Activated naive CD8-positive, alpha-beta T cell treated with anti-CD3 and anti-CD28 coated beads, Interleukin-2, amount 10 ng/mL, durations not matched to agents 7 days and 5 days (primary cell): ENCODE measurements at regions not wholly inside any gene's neighbourhood (a gene's known extent, or its start where the extent isn't known, plus 50 kb on each side); places are given as distances from the start of the nearest gene placed in this dataset.

Experiments
- ATAC-seq: fragments of 150-1000 bp; cut with Tn5 transposase; one replicate; pipeline ENCODE4 v1.10.0; 2021; ENCODE audit warnings: low read depth, moderate library complexity
- POLR2A ChIA-PET: fragments of 350-600 bp; sonication (Branson Sonifier 250); formaldehyde crosslinking; loops from one replicate; lab custom pipeline; 2021; ENCODE audit warnings: antibody characterized with exemption; lab: Charles Lee
- DNase-seq: peaks from one replicate; pipeline ENCODE4 v3.0.0; 2021
- H3K27ac Mint-ChIP-seq: one replicate; pipeline ENCODE4 v1.8.0; 2022; ENCODE audit warnings: mild to moderate bottlenecking, mixed read lengths
- H3K27me3 Mint-ChIP-seq: one replicate; pipeline ENCODE4 v1.8.0; 2022; ENCODE audit warnings: mild to moderate bottlenecking, moderate library complexity, mixed read lengths
- H3K36me3 Mint-ChIP-seq: one replicate; pipeline ENCODE4 v1.8.0; 2021; ENCODE audit warnings: mild to moderate bottlenecking, mixed read lengths
- H3K4me1 Mint-ChIP-seq: one replicate; pipeline ENCODE4 v1.8.0; 2021; ENCODE audit warnings: mixed read lengths
- H3K4me3 Mint-ChIP-seq: one replicate; pipeline ENCODE4 v1.8.0; 2022; ENCODE audit warnings: mild to moderate bottlenecking, moderate library complexity, mixed read lengths
- H3K9me3 Mint-ChIP-seq: one replicate; pipeline ENCODE4 v1.8.0; 2021; ENCODE audit warnings: mixed read lengths

DNA sequence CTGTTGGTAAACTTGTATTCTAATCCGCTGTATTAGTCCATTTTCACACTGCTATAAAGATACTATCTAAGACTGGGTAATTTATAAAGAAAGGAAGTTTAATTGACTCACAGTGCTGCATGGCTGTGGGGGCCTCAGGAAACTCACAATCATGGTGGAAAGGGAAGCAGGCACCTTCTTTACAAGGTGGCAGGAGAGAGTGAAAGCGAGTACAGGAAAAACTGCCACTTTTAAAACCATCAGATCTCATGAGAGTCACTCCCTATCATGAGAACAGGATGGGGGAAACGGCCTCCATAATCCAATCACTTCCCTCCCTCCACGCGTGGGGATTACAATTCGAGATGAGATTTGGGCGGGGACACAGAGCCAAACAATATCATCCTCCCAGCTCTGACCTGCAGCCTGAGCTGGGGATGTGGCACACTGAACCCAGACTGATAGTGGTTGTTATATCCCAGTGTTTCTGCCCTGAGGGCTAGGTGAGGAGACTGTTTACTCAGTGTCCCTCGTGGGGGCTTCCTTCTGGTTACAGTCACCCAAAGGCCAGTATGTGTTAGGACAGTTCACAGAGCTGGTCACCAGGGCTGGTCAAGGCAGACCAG lies 488.3 kb downstream of the KDM4C start:
- POLR2A ChIA-PET = no interaction called here
- ATAC-seq = no peak

DNA sequence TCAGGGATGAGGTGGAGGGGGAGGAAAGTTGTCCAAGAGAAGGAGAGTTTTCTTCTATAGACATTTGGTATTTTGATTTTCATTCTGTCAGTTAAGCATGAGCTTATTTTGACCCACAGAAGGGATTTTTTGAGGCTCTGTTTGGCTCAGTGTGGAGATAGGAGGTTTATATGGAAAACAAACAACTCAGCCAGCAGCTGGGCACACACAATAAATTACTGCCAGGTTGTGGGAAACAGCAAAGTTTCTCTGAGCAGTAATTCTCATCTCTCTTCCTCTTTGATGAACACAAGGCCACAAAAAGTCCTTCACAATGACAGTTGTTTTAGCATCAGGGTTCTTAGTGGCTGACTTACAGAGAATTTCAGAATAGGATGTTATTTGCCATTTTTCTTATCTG lies 486.1 kb downstream of the KDM4C start:
- H3K36me3 Mint-ChIP-seq = no peaks in the 10 kb centered on the region
- ATAC-seq (no peak), DNase-seq (no peak)
- peaks cover 8% of the 10 kb centered on the region for H3K27me3 Mint-ChIP-seq
- peaks cover 5% of the 10 kb centered on the region for H3K9me3 Mint-ChIP-seq
- H3K4me1 Mint-ChIP-seq = peaks cover 2% of the 10 kb centered on the region
- POLR2A ChIA-PET = no interaction called here
- H3K27ac Mint-ChIP-seq = no peak overlapping the region
- H3K4me3 Mint-ChIP-seq = no peak overlapping the region

More for the DNA sequence above, 488.3 kb downstream of the KDM4C start:
- H3K27me3 Mint-ChIP-seq = peaks cover 5% of the 10 kb centered on the region
- DNase-seq = no peak
- H3K9me3 Mint-ChIP-seq = no peaks in the 10 kb centered on the region
- peaks cover 2% of the 10 kb centered on the region for H3K4me1 Mint-ChIP-seq
- H3K27ac Mint-ChIP-seq = no peak overlapping the region
- no peaks in the 10 kb centered on the region for H3K36me3 Mint-ChIP-seq
- no peak overlapping the region for H3K4me3 Mint-ChIP-seq

DNA sequence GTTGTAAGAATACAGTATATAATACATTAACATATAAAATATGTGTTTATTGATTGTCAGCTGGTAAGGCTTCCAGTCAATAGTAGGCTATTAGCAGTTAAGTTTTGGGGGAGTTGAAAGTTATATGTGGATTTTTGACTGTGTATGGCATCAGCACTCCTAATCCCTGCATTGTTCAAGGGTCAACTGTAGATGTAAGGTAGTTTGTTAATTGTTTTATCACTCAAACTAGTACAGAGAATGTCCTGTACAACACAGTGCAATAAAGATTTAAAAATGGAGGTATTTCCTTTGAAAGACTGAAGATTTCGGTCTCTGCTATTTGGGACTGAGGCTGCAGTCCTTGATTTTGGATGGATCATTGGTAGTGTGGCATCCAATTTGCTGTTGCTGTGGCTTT lies 484.4 kb downstream of the KDM4C start:
- Mint-ChIP-seq H3K4me3 (no peak overlapping the region), H3K9me3 (peaks cover 5% of the 10 kb centered on the region), H3K36me3 (no peaks in the 10 kb centered on the region), H3K27ac (no peak overlapping the region), H3K4me1 (peaks cover 6% of the 10 kb centered on the region), H3K27me3 (peaks cover 8% of the 10 kb centered on the region)
- DNase-seq (no peak), ATAC-seq (no peak)
- POLR2A ChIA-PET = no interaction called here

DNA sequence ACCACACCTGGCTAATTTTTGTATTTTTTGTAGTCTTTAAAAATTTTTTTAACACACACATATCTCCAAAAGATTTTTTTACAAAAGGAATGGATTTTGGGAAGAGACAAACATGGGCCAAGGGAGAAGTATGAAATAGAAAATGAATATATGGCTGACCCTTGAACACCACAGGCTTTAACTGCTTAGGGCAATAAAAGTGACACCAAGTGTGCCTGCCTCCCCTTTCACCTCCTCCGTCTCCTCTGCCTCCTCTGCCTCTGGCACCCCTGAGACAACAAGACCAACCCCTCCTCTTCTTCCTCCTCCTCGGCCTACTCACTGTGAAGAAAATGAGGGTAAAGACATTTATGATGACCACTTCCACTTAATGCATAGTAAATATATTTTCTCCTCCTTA lies 483.9 kb downstream of the KDM4C start:
- Mint-ChIP-seq H3K27ac (no peak overlapping the region), H3K4me1 (peaks cover 6% of the 10 kb centered on the region), H3K4me3 (no peak overlapping the region), H3K9me3 (peaks cover 5% of the 10 kb centered on the region), H3K27me3 (peaks cover 8% of the 10 kb centered on the region), H3K36me3 (no peaks in the 10 kb centered on the region)
- no peak for DNase-seq
- POLR2A ChIA-PET = no interaction called here
- ATAC-seq = no peak

DNA sequence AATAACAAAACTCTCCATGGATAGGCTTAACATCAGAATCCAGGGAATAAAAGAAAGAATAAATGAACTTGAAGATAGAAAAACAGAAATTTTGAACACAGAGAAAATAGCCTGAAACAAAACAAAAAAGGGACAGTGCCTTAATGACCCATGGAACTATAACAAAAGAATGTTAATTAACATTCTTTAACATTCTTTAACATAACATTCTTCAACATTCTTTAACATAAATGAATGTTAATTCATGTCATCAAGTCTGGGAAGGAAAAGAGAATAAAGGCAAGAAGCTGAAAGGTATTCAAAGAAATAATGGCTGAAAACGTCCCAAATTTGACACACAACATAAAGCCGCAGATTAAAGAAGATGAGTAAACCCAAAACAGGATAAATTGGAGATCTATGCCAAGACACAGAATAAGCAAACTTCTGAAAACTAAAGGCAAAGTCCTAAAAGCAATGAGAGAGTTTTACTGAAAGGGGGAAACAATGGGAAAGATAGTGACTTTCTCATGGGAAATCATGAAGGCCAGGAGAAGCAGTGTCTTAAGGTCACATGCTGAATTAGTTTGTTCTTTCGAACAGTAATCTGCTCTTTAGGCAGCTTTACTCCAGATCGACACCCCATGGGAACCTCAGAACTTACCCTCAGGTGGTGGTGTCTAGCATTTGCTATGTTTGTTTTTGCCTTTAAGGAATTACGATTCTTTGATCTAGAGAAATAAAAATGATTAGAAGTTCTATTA lies 483.0 kb downstream of the KDM4C start:
- POLR2A ChIA-PET = no interaction called here
- ATAC-seq (no peak), DNase-seq (no peak)
- no peak overlapping the region for H3K4me3 Mint-ChIP-seq
- peaks cover 6% of the 10 kb centered on the region for H3K27me3 Mint-ChIP-seq
- no peak overlapping the region for H3K27ac Mint-ChIP-seq
- no peaks in the 10 kb centered on the region for H3K36me3 Mint-ChIP-seq
- peaks cover 4% of the 10 kb centered on the region for H3K4me1 Mint-ChIP-seq
- H3K9me3 Mint-ChIP-seq = peaks cover 5% of the 10 kb centered on the region

DNA sequence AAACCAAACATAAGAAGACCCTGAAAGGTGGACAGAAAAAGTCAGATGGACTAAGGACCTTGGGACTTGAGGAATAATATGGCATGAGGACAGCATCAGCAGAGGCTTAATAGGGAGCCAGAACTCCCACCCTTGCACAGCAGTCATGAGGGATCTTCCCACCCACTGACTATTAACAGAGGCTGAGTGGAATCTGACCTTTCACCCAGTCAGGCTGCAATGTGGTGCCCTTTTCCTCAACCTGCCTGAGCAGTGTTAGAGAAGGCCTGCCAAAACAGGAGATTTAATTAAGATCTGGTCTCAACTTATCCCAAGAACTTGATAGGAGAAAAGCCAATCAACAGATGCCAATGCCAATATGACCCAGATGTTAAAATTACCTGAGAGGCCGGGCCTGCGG lies 481.9 kb downstream of the KDM4C start:
- POLR2A ChIA-PET = no interaction called here
- ATAC-seq (no peak), DNase-seq (no peak)
- Mint-ChIP-seq H3K4me3 (no peak overlapping the region), H3K27me3 (peaks cover 6% of the 10 kb centered on the region), H3K4me1 (peaks cover 4% of the 10 kb centered on the region), H3K27ac (no peak overlapping the region), H3K9me3 (peaks cover 5% of the 10 kb centered on the region), H3K36me3 (no peaks in the 10 kb centered on the region)

DNA sequence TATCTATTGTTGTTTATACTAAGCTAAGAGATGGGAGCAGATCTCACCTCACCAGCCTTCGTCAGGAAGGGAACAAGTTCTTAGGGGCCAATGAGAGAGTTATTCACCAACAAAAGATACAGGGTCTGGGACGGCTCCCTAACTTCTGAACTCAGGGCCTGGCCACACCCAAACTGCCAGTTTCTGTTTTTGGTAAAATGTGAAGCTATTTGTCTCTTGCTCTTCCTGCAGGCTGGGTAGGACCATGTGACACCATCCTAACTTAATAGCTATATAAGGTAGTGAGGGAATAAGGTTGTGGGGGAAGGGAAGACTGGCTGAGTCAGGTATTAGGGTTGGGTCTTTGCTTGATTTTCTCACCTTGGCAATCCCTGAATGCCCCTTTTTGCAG lies 480.5 kb downstream of the KDM4C start:
- no peaks in the 10 kb centered on the region for H3K36me3 Mint-ChIP-seq
- no peak overlapping the region for H3K27ac Mint-ChIP-seq
- H3K9me3 Mint-ChIP-seq = peaks cover 5% of the 10 kb centered on the region
- ATAC-seq = no peak
- no peak for DNase-seq
- no peak overlapping the region for H3K4me3 Mint-ChIP-seq
- H3K4me1 Mint-ChIP-seq = peaks cover 4% of the 10 kb centered on the region
- POLR2A ChIA-PET = no interaction called here
- H3K27me3 Mint-ChIP-seq = peaks cover 6% of the 10 kb centered on the region

DNA sequence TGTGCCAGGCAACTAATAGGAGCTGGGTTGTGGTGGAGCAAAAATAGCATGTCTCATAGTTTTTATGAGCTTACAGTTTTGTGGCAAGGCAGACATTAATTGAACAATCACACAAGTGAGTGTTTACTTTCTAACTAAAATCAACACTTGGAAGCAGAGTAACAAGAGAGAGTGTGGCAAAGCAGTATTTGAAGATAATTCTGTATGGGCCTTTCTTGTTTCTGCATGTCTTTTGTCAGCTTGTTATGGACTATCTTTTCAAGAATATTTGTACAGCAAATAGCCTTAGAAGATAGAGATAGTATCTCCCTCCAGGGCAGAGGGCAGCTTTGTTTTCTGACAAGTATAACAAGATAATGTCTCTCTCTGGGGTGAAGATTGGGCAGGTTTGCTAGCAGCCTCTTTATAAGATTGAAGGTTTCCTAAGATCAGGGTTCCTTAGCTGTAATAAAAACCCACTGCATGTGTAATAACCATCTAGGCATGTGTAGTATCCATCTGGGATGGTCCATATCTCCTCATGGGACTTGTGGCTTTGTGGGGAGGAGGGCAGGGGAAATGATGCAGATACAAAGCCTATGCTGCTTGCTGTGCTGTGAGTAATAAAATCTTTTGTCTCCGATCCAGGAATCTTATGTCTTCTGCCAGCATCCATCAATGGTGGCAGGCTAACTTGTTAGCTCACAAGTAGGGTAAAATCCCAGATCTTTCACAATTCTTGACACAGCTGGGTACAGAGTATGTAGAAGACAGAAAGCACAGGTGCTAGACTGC lies 479.9 kb downstream of the KDM4C start:
- H3K27me3 Mint-ChIP-seq = peaks cover 7% of the 10 kb centered on the region
- no peak overlapping the region for H3K4me3 Mint-ChIP-seq
- no peak overlapping the region for H3K27ac Mint-ChIP-seq
- ATAC-seq = no peak
- no peaks in the 10 kb centered on the region for H3K36me3 Mint-ChIP-seq
- POLR2A ChIA-PET = no interaction called here
- peaks cover 4% of the 10 kb centered on the region for H3K4me1 Mint-ChIP-seq
- no peak for DNase-seq
- peaks cover 5% of the 10 kb centered on the region for H3K9me3 Mint-ChIP-seq

DNA sequence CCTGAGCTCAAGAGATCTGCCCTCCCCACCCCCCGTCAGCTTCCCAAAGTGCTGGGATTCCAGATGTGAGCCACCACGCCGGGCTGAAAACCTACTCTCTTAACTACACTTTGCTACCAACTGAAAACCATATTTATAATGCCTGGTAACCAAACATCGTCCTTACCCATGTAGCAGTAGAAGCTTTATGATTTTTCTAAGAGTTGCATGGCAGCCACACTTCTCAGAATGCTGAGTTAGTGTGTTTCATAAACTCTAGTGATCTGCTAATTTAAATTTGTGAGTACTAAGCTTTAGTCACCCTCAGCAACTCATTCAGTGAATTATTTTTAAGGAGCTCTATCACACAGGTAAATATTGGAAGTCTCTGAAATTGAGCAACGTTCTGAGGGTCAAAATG lies 478.4 kb downstream of the KDM4C start:
- peaks cover 10% of the 10 kb centered on the region for H3K27me3 Mint-ChIP-seq
- H3K9me3 Mint-ChIP-seq = peaks cover 5% of the 10 kb centered on the region
- ATAC-seq (no peak), DNase-seq (no peak)
- H3K4me3 Mint-ChIP-seq = no peak overlapping the region
- no peak overlapping the region for H3K27ac Mint-ChIP-seq
- H3K36me3 Mint-ChIP-seq = no peaks in the 10 kb centered on the region
- H3K4me1 Mint-ChIP-seq = peaks cover 4% of the 10 kb centered on the region
- POLR2A ChIA-PET = no interaction called here

DNA sequence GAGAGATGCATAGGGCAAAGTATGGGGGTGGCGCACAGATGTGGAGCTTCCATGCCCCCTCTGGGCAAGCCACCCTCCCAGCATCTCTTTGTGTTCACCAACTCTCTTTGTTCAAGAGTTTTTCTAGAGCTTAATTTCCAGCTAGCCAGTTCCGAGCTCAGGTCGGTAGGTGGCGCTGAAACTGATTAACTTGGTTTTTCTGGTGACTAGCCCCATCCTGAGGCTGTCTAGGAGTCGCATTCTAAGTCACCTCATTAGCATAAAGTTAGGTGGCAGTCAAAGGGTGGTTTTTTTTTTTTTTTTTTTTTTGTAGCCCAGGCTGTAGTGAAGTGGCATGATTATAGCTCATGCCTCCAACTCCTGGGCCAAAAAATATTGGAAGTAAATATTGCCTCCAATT lies 476.4 kb downstream of the KDM4C start:
- H3K9me3 Mint-ChIP-seq = no peaks in the 10 kb centered on the region
- H3K27me3 Mint-ChIP-seq = peaks cover 17% of the 10 kb centered on the region
- no peaks in the 10 kb centered on the region for H3K36me3 Mint-ChIP-seq
- H3K4me3 Mint-ChIP-seq = no peak overlapping the region
- POLR2A ChIA-PET = no interaction called here
- no peak for ATAC-seq
- DNase-seq = peak; percentile 30
- H3K4me1 Mint-ChIP-seq = peaks cover 4% of the 10 kb centered on the region
- no peak overlapping the region for H3K27ac Mint-ChIP-seq

DNA sequence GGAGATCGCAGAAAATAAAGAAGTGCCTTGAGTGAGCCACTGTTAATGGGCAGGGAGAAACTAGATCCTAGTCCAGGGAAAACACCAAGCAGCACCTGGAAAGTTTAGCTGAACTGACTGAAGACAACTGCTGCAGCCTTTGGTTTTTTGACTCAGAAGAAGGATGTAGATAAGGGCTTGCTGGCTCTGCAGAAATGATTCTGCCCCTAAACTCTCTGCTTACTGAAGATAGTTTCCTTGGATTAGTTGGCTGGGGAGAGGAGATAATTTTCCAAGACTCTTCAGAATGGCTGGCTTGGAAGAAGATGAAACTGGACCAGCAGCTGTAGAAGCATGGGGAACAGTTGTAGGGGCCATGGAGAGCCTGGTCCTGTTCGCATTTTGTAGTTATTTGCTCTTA lies 471.8 kb downstream of the KDM4C start:
- H3K4me3 Mint-ChIP-seq = no peak overlapping the region
- POLR2A ChIA-PET = no interaction called here
- no peak for DNase-seq
- H3K36me3 Mint-ChIP-seq = no peaks in the 10 kb centered on the region
- H3K9me3 Mint-ChIP-seq = no peaks in the 10 kb centered on the region
- peaks cover 18% of the 10 kb centered on the region for H3K27me3 Mint-ChIP-seq
- H3K27ac Mint-ChIP-seq = no peak overlapping the region
- H3K4me1 Mint-ChIP-seq = peaks cover 12% of the 10 kb centered on the region
- ATAC-seq = no peak

DNA sequence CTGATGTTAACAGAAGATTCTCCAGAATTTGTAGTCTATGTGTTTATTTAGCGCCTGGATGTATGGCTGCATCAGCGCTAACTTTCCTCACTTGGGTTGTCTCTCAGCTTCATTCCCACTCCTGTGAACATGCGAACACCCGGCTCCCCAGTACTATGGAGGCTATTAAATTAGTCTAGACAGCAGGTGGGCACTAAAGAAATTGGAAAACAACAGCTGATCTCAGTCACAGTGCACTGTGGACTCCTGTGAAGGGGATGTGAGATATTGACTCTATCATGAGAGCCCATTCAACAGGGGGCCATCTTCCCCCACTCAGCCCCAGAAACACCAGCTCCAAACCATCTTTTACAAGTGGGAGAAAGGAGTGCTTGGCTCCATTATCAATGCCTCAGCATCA lies 471.0 kb downstream of the KDM4C start:
- H3K27ac Mint-ChIP-seq = no peak overlapping the region
- no peak overlapping the region for H3K4me3 Mint-ChIP-seq
- peaks cover 12% of the 10 kb centered on the region for H3K4me1 Mint-ChIP-seq
- H3K27me3 Mint-ChIP-seq = peaks cover 21% of the 10 kb centered on the region
- H3K36me3 Mint-ChIP-seq = no peaks in the 10 kb centered on the region
- no peak for DNase-seq
- no peak for ATAC-seq
- no peaks in the 10 kb centered on the region for H3K9me3 Mint-ChIP-seq
- POLR2A ChIA-PET = no interaction called here

DNA sequence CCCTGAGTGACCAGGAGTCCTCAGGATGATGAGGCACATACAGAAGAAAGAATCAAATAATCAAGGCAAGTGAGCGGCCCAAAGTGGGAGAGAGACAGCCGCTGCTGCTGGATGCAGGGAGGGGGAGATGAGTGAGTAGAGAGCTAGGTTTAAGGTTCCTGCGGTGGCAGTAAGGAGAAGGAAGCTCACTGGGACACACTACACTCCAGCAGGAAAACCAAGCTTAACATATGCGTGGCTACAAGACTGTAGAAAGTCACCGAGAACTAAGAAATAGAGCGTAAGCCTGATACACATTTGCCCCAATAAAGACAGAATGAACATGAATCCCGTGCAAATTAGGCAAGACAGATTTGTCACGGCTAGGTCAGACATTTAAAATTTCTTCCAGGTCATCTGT lies 470.2 kb downstream of the KDM4C start:
- H3K27me3 Mint-ChIP-seq = peaks cover 24% of the 10 kb centered on the region
- no peak overlapping the region for H3K27ac Mint-ChIP-seq
- H3K4me1 Mint-ChIP-seq = peaks cover 12% of the 10 kb centered on the region
- POLR2A ChIA-PET = interaction anchor here (0.5 kb wide), 1 partner anchor 15 kb away, joined by 4 read pairs; no protein-coding TSS in a partner anchor
- ATAC-seq (no peak), DNase-seq (no peak)
- no peaks in the 10 kb centered on the region for H3K36me3 Mint-ChIP-seq
- no peaks in the 10 kb centered on the region for H3K9me3 Mint-ChIP-seq
- H3K4me3 Mint-ChIP-seq = no peak overlapping the region
